HG03521 (cell line): ENCODE measurements at regions not wholly inside any gene's neighbourhood (a gene's known extent, or its start where the extent isn't known, plus 50 kb on each side); places are given as distances from the start of the nearest gene placed in this dataset.

Experiments
- ATAC-seq: cut with Tn5 transposase; IDR thresholded peaks from one replicate; pipeline ENCODE4 v1.9.1; 2021; ENCODE audit warnings: mild to moderate bottlenecking, moderate library complexity; ENCODE audit not compliant: unreplicated experiment

GRCh38 chr9:96089452-96090085, 212.4 kb downstream of the HSD17B3 start:
- ATAC-seq, result no peak

GRCh38 chr9:96088510-96088909, 213.0 kb downstream of the ERCC6L2 start:
- no peak for ATAC-seq

GRCh38 chr9:96087669-96088299, 212.3 kb downstream of the ERCC6L2 start:
- no peak for ATAC-seq

GRCh38 chr9:96086936-96087571, 211.6 kb downstream of the ERCC6L2 start:
- ATAC-seq, result no peak

GRCh38 chr9:96085491-96086143, 210.1 kb downstream of the ERCC6L2 start:
- no peak for ATAC-seq

- ATAC-seq, result no peak
These were observed 208.8 kb downstream of the ERCC6L2 start for GRCh38 chr9:96084331-96084734.

GRCh38 chr9:96082516-96083232, 207.2 kb downstream of the ERCC6L2 start:
- ATAC-seq, result no peak

GRCh38 chr9:96080364-96080763, 204.9 kb downstream of the ERCC6L2 start:
- no peak for ATAC-seq

- no peak for ATAC-seq
These were observed 204.3 kb downstream of the ERCC6L2 start for GRCh38 chr9:96079779-96080178.

- ATAC-seq, result no peak
These were observed 203.5 kb downstream of the ERCC6L2 start for GRCh38 chr9:96078897-96079490.

GRCh38 chr9:96075757-96076156, 200.3 kb downstream of the ERCC6L2 start:
- no peak for ATAC-seq

GRCh38 chr9:96075111-96075510, 199.6 kb downstream of the ERCC6L2 start:
- ATAC-seq, result no peak

GRCh38 chr9:96073531-96074480, 198.3 kb downstream of the ERCC6L2 start:
- ATAC-seq, result no peak

- no peak for ATAC-seq
These were observed 197.4 kb downstream of the ERCC6L2 start for GRCh38 chr9:96072930-96073329.

- ATAC-seq, result no peak
These were observed 196.3 kb downstream of the ERCC6L2 start for GRCh38 chr9:96071815-96072124.

- no peak for ATAC-seq
These were observed 195.8 kb downstream of the ERCC6L2 start for GRCh38 chr9:96071076-96071814.

GRCh38 chr9:96069629-96070220, 194.2 kb downstream of the ERCC6L2 start:
- no peak for ATAC-seq

- no peak for ATAC-seq
These were observed 193.0 kb downstream of the ERCC6L2 start for GRCh38 chr9:96068511-96068910.

GRCh38 chr9:96067600-96067999, 192.1 kb downstream of the ERCC6L2 start:
- ATAC-seq, result no peak
